GM18507 (cell line): ENCODE measurements at regions not wholly inside any gene's neighbourhood (a gene's known extent, or its start where the extent isn't known, plus 50 kb on each side); places are given as distances from the start of the nearest gene placed in this dataset.

ENCODE experiments used
- DNase-seq: peaks from one replicate; pipeline ENCODE4 v3.0.0; 2011; ENCODE audit warnings: low read depth; ENCODE audit not compliant: insufficient read length; ENCODE audit errors: extremely low spot score
- FAIRE-seq: peaks from 2 replicates; lab custom pipeline; 2011; peaks lifted over from hg19 to GRCh38; lab: Jason Lieb, UNC

GRCh38 chr17:33968350-33969044 lies 286.6 kb upstream of the CCL2 start:
- peak; percentile 96 for FAIRE-seq
- DNase-seq, result peak; percentile 48

GRCh38 chr17:33970279-33970678 lies 284.8 kb upstream of the CCL2 start:
- DNase-seq (no peak), FAIRE-seq (no peak)

GRCh38 chr17:33972763-33973162 lies 282.3 kb upstream of the CCL2 start:
- DNase-seq (no peak), FAIRE-seq (peak; percentile 62)

GRCh38 chr17:33973491-33973890 lies 281.6 kb upstream of the CCL2 start:
- DNase-seq (no peak), FAIRE-seq (no peak)

GRCh38 chr17:33974276-33974675 lies 280.8 kb upstream of the CCL2 start:
- DNase-seq (no peak), FAIRE-seq (no peak)

GRCh38 chr17:33976831-33977230 lies 278.3 kb upstream of the CCL2 start:
- FAIRE-seq (no peak), DNase-seq (no peak)

- FAIRE-seq (no peak), DNase-seq (no peak)
These were observed 277.2 kb upstream of the CCL2 start for GRCh38 chr17:33977729-33978514.

GRCh38 chr17:33978889-33979288 lies 276.2 kb upstream of the CCL2 start:
- no peak for FAIRE-seq

GRCh38 chr17:33980193-33980592 lies 274.9 kb upstream of the CCL2 start:
- no peak for DNase-seq
- FAIRE-seq, result peak; percentile 54

More at GRCh38 chr17:33978889-33979288, 276.2 kb upstream of the CCL2 start:
- no peak for DNase-seq

GRCh38 chr17:33981711-33982601 lies 273.1 kb upstream of the CCL2 start:
- FAIRE-seq (no peak), DNase-seq (no peak)

GRCh38 chr17:33982909-33983308 lies 272.2 kb upstream of the CCL2 start:
- DNase-seq, result no peak

GRCh38 chr17:33983824-33984574 lies 271.1 kb upstream of the CCL2 start:
- DNase-seq (no peak), FAIRE-seq (no peak)

More at GRCh38 chr17:33982909-33983308, 272.2 kb upstream of the CCL2 start:
- no peak for FAIRE-seq

GRCh38 chr17:33986088-33986487 lies 269.0 kb upstream of the CCL2 start:
- DNase-seq (no peak), FAIRE-seq (no peak)

- FAIRE-seq, result no peak
These were observed 268.5 kb upstream of the CCL2 start for GRCh38 chr17:33986566-33986965.

GRCh38 chr17:33987162-33987561 lies 267.9 kb upstream of the CCL2 start:
- DNase-seq, result no peak

More at GRCh38 chr17:33986566-33986965, 268.5 kb upstream of the CCL2 start:
- no peak for DNase-seq

GRCh38 chr17:33989361-33990148 lies 265.5 kb upstream of the CCL2 start:
- DNase-seq (no peak), FAIRE-seq (no peak)

More at GRCh38 chr17:33987162-33987561, 267.9 kb upstream of the CCL2 start:
- FAIRE-seq, result no peak

GRCh38 chr17:33990943-33991706 lies 264.0 kb upstream of the CCL2 start:
- FAIRE-seq, result no peak
- no peak for DNase-seq

- DNase-seq, result no peak
- FAIRE-seq, result no peak
These were observed 263.0 kb upstream of the CCL2 start for GRCh38 chr17:33992113-33992512.
